Mesenteric fat pad (tissue), 1 donor: ENCODE measurements at regions not wholly inside any gene's neighbourhood (a gene's known extent, or its start where the extent isn't known, plus 50 kb on each side); places are given as distances from the start of the nearest gene placed in this dataset.

Experiments
- DNase-seq: peaks from one replicate; pipeline ENCODE4 v3.0.0-alpha.2; 2020; ENCODE audit warnings: low spot score
- donor health status: DM: yes; HTN: yes; CAD: no.

DNA sequence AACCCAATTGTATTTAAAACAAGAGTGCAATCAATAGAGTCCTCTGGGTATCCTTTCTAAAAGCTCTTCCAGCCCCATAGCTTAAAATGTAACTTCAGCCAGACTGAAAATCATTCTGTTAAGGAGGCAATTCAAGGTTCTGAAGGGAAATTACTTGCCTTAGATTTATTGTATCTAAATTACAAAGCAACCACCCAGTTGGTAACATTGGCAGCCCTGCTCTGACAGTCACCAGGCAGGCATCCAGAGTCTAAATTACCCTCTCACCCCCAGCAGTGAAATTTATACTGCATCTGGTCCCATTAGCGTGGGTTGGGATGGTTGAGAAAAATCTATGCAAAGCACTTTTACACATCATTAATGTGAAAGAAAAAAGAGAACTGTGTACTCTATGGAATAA lies 514.7 kb downstream of the MTRR start:
- no peak for DNase-seq

DNA sequence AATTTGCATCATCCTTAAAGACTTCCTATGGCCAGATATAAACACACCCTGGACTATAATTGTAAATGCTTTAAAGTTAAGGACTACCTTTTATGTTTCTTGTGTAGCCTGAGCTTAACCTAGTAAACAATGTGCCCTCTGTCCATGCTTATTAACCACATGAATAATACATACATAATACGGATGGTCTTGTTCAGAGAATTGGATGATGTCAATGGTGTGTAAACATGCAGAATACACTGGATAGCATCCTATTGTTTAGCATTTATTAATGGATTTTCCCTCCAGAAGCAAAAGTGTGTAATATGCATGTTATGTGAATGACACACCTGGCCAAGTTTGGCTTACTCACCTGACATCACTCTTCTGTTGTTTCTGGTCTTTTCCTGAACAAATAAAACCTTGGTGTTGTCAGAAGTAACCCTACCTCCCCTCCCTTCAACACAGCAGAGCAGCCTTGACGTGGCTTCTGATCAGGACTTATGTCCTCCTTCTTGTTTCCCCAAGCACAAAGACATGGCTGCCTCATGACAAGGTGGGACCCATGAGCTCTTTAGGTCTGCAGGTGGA lies 517.9 kb downstream of the MTRR start:
- DNase-seq: no peak

GRCh38 chr5:8391911-8392310 lies 523.0 kb downstream of the MTRR start:
- no peak for DNase-seq

GRCh38 chr5:8393240-8393639 lies 524.3 kb downstream of the MTRR start:
- no peak for DNase-seq

DNA sequence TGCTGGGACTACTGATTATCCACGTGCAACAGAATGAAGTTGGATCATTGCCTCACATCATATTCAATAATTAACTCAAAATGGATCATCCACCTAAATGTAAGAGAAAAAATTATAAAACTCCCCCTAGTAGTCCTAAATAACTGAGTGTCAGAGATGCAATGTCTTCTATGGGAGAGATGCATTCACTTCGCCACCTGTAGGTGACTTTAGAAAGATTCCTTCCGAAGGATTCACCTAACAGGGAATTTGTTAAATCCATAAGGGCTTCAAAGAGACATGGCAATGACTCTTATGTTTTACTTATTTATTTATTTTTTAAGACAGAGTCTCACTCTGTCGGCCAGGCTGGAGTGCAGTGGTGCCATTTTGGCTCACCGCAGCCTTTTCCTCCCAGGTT lies 526.0 kb downstream of the MTRR start:
- DNase-seq: no peak

GRCh38 chr5:8396246-8396645 lies 527.3 kb downstream of the MTRR start:
- no peak for DNase-seq

DNA sequence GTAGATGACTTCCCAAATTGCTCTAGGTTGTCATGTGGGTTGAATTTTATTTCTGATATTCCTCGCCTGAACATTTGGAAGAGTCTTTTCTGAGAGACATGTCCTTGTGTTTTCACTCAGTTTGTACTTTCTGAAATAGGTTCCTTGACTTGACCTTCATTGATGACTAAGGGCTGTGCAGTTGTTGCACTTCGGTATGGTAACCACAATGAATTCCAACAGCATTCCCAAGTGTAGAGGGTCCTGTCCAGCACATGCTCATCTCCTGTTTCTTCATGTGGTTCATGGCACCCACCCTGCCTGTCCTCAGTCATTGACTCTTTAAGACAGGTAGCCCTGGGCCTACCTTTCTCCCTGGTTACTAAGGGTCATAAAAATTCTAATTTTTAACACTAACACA lies 527.8 kb downstream of the MTRR start:
- no peak for DNase-seq

- DNase-seq: no peak
Observed at GRCh38 chr5:8399471-8399870, 530.5 kb downstream of the MTRR start.

DNA sequence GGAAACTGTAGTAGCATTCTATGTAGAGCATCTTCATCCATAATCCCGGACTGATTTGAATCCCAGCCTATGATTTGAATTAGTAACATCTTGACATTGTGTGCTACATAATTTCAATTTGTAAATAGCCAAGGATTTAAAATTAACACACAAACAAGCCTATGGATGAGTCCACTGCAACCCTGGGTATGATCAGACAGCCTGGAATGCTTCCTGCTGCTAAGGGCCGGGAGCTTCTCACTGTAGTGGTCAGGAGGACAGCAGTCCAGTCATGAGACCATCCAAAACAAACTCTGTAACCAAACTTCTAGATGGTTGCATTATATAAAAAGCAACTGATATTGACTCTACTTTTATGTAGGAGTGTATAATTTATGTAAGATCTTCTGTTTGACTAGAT lies 539.3 kb downstream of the MTRR start:
- no peak for DNase-seq

DNA sequence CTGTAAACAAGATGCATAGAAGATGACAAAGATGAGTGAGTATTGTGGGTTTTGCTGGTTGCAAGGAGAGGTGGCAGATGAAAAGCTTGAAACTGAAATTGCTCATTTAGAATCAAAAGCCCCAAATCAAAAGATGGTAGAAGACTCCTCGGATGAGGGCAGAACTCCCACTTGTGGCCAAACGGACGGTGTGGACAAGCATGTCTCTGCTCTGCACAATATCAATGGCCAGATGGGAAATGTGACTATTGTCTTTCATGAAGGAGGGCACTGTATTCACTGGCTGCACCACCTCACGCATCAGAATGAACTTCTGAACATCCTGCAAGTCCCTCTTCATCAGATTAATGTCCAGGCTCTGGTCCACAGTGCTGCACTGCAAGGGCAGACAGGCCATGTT lies 541.7 kb downstream of the MTRR start:
- no peak for DNase-seq

DNA sequence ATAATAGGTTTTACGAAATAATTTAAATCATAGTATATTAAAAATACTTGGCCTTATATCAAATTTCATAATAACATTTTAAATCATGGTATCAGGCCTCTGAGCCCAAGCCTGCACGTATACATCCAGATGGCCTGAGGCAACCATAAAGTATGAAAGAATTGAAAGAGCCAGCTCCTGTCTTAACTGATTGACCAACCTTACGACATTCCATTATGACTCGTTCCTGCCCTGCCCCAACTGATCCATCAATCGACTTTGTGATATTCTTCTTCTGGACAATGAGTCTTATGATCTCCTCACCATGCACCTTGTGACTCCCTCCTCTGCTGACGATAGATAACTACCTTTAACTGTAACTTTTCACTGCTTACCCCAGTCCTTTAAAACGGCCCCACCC lies 545.0 kb downstream of the MTRR start:
- DNase-seq: no peak

DNA sequence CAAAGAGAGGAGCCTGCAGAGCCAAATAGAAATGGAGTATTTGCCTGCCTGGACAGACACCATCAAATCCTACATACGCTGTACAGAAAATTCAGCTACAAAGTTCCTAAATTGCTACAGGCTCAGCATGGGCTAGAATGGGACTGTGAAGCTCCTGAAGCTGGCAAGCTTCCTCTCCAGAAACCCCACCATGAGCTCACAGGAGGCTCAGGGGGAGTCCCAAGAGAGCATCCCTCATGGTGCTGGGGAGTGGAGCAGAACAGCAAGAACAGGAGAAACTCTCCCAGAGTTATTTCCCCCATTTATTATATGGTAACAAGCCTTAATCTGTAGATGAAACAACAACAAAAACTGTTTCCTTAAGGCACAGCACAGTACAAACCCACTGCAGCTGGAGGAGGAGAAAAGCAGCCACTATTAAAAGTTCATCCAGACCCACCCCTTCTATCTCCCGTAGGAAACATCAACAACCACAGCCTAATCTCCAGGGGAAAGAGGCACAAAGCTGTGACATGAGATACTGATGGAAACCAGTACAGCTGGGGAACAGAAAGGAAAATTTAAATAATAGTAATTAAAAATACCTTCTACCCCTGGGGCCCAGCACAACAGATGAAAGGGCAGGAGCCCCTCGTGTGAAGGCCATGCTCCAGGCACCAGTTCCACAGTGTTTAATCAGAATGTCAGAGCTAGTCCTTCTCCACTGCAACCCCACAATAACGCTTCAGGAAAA lies 548.5 kb downstream of the MTRR start:
- DNase-seq: no peak

DNA sequence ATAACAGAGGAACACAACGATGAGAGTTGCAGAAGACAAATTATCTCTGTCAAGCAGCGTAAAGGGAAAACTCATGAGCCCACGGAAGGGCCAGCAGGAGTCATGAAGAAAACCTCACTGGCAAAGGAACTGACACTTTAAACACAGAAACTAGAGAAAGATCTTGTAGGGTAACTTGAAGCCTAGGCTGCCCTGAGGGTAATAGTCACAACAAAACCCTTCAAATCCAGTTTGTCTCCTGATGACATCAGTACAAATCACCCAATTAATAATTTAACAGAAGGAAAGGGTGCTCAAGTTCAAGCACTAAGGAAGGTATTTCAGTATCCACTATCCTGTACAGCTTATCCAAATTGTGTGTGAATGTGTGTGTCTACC lies 549.1 kb downstream of the MTRR start:
- no peak for DNase-seq

DNA sequence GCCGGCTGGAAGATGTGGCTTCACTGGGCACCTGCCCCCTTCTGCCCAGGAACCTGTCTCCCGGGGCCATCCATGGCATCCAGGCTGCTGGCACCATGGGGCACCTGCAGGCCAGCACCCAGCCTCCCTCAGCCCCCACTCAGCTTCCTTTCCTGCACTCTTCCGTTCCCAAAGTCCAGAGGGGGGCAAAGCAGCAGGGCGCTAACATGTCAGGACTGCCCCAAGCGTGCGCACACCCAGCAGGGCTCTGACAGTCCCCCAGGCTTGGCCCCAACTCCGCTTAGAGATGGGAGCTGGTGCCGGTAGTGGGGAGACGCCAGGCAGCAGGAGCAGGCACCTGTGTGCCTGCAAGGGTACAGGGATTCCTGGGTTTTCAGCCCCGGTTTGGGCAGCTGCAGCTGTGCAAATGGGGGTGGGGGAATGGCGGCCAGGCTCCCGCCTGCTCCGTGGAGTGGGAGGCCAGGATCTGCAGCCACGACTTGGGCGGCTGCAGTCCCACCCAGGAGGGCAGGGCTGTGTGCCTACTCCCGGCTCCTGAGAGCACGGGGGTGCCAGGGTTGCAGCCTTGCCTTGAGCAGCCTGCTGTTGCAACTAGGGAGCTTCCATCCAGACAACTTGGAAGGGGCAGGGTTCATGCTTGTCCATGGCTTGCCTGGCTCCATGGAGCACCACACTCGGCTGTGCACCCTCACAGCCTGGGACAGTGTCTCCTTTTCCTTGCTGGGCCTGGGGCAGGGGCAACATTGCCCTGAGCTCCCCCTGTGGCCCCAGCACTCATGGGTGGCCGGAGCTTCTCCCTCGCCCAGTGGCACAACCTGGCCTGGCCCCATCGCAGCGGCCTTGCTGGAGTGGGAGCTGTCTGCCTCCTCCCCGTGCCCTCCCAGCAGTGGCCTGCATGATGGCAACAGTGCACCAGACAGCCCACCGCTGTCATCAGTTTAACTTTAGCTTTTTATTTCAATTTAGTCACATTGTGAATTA lies 561.1 kb downstream of the MTRR start:
- DNase-seq: no peak

GRCh38 chr5:8434501-8434900 lies 565.6 kb downstream of the MTRR start:
- DNase-seq: no peak

DNA sequence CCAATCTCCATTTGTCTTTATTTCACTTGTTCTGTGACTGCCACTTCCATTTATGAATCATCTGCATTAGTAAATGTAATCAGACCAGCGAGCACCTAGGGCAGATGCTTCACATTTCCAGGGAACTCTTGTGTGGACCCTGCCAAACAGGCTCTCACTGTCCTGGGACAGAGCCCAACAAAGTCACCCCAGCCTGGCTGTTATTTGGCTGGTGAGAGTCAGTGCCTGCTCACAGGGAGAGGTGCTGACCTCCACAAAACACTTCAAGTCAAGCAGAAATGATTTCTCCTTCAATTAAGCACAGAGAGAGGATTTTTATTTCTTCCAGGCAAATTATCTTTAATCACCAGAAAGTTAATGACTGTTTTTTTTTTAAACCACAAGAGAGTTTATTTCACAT lies 568.0 kb downstream of the MTRR start:
- no peak for DNase-seq

- DNase-seq: no peak
Observed at GRCh38 chr5:8445139-8445538, 576.2 kb downstream of the MTRR start.

GRCh38 chr5:8446179-8446578 lies 577.2 kb downstream of the MTRR start:
- DNase-seq: no peak

DNA sequence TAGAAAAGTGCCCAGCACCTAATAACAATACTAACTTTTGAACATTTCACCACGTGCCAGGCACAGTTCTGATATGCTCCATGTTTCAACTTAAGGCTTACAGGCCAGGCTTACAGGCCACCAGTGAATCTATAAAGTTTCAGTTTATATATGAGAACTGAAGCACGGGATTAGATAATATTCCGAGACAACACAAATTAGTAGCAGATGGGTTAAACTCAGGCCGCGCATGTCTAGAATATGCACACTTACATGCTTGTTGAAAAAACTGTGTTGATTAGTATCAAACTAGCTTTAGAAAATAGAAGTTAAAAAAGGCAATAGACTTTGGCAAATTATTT lies 587.9 kb downstream of the MTRR start:
- DNase-seq: no peak

DNA sequence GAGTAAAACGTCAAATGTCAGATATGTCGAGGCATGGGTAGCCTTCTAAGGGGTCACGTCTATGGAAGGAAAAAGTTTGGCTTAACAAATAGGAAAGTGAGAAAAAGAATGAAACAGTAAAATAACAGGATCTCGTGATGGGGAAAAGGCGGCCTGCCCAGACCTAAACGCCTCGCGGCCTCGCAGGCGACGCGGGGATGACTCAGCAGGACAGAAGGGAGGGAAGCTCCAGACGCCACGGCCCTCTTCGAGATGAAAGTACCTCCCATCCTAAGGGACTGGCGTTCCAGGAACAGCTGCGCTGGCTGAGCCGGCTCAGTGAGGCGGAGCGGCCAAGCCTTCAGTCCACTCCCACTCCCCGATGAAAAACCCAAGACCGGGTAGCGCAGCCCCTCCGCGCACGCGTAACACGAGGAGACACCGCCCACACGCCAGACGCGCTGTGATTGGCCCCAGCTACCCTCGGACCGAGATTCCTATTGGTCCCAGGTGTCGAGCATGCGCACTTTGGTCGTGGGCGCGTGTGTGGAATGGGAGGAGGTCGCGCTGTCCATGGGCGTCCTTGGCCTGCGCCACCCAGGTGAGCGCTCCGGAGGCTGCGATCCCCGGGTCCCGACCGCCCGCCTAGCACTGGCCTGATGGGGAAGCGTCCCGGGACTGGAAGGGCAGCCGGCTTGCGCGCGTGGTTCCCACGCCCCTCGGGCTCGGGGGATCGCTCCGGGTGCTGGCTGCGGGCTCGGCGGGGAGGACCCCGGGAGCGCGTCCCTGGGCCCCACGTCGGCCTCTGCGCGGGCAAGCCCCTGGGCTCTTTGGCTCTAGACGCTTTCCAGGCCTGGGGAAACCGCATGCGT lies 588.5 kb downstream of the MTRR start:
- DNase-seq: peak; percentile 96

- no peak for DNase-seq
Observed at GRCh38 chr5:8458038-8458383, 589.1 kb downstream of the MTRR start.

- DNase-seq: no peak
Observed at GRCh38 chr5:8461543-8461942, 592.6 kb downstream of the MTRR start.
